ENCODE measurements at regions not wholly inside any gene's neighbourhood (a gene's known extent, or its start where the extent isn't known, plus 50 kb on each side); places are given as distances from the start of the nearest gene placed in this dataset.
"Not testable (repeated sequence)": the region's sequence is repeated elsewhere in the genome, so short reads cannot be mapped to it uniquely, and the experiment has no call there.

DNA sequence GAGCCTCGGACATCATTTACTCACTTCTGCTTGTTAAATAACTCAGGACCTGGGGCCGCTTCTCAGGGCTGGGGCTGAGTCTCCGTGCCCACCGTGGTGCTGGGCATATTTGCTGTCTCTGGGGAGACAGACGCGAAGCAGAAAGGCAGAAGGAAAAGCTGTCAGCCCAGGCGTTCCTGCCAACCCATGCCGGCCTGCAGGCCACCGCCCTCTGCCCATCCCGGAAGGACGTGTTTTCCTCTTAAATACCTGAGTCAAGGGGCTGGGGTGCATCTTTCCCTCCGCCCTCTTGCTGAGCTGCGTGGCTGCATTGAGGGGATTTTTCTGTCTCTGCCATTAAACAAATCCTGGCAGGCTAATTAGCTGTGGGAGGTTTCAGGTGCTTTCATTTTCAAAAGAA, 65.3 kb upstream of the SFSWAP start:
- not testable (repeated sequence) for H3K9me3 ChIP-seq (ENCODE audit: low read length); H3K27me3 ChIP-seq (ENCODE audit: insufficient read depth, low read length); H3K36me3 ChIP-seq (ENCODE audit: insufficient read depth, low read length); H3K4me3 ChIP-seq (ENCODE audit: low read length); H2AFZ ChIP-seq (ENCODE audit: low read depth, low read length)
- H3K4me1 ChIP-seq (ENCODE audit: insufficient read depth, low read length) = peaks cover 15% of the 10 kb centered on the region

- peaks cover 11% of the 10 kb centered on the region for H3K4me1 ChIP-seq (ENCODE audit: insufficient read depth, low read length)
- not testable (repeated sequence) for H3K9me3 ChIP-seq (ENCODE audit: low read length); H3K4me3 ChIP-seq (ENCODE audit: low read length); H3K36me3 ChIP-seq (ENCODE audit: insufficient read depth, low read length); H2AFZ ChIP-seq (ENCODE audit: low read depth, low read length); H3K27me3 ChIP-seq (ENCODE audit: insufficient read depth, low read length)
Measured at GRCh38 chr12:131646444-131646843, 64.4 kb upstream of the SFSWAP start.

DNA sequence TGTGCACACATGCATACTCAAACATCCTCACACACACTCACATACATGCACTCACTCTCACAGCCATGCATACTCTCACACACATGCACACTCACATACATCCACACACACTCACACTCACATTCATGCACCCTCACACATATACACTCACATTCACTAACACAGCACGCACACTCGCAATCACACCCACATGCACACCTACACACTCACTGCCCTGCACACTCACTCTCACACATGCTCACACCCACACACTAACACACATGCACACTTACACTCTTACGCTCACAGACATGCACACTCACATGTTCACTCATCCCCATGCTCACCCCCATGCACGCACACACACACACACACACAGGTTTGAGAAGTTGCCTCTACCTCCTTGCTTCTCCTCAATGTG, 63.2 kb upstream of the SFSWAP start:
- Histone ChIP-seq H3K4me1 (ENCODE audit: insufficient read depth, low read length) (peaks cover 11% of the 10 kb centered on the region), H3K36me3 (ENCODE audit: insufficient read depth, low read length) (no peaks in the 10 kb centered on the region), H2AFZ (ENCODE audit: low read depth, low read length) (no peak overlapping the region), H3K9me3 (ENCODE audit: low read length) (no peaks in the 10 kb centered on the region), H3K4me3 (ENCODE audit: low read length) (no peak overlapping the region), H3K27me3 (ENCODE audit: insufficient read depth, low read length) (no peaks in the 10 kb centered on the region)

DNA sequence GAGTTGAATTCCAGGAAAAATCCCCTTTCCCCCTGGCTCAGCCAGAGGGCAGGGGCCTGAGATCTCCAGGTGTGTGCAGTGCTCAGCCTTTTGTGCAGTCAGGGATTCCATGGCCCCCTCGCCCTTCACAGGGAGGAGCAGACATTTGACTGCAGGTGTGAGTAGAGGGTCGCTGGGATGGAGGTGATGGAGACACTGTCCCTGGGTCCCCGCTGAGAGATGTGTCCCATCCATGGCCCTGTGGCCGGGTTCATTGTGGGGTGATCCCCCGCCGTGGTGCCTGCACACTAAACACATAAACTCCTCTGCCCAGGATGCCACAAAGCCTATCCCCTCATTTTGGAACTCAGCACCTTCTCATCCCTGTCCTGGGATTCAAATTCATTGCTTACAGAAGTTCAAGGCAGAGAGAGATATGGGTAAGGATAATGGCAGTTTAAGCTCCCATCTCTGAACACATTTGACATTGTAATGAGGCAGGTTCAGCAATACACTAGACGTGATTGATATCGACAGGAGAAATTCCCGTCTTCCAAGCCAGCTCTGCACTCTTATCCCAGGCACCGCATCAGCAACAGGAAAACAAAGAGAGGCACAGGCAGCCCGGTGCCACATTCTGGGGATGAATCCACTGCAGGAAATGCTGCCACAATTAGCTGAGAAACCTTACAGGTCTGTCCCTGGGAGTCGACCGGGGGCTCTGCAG, 55.3 kb upstream of the SFSWAP start:
- not testable (repeated sequence) for H2AFZ ChIP-seq (ENCODE audit: low read depth, low read length); H3K27me3 ChIP-seq (ENCODE audit: insufficient read depth, low read length); H3K36me3 ChIP-seq (ENCODE audit: insufficient read depth, low read length); H3K9me3 ChIP-seq (ENCODE audit: low read length); H3K4me1 ChIP-seq (ENCODE audit: insufficient read depth, low read length); H3K4me3 ChIP-seq (ENCODE audit: low read length)

GRCh38 chr12:131656796-131657195, 54.1 kb upstream of the SFSWAP start:
- not testable (repeated sequence) for H3K4me1 ChIP-seq (ENCODE audit: insufficient read depth, low read length); H3K36me3 ChIP-seq (ENCODE audit: insufficient read depth, low read length); H2AFZ ChIP-seq (ENCODE audit: low read depth, low read length); H3K4me3 ChIP-seq (ENCODE audit: low read length); H3K27me3 ChIP-seq (ENCODE audit: insufficient read depth, low read length); H3K9me3 ChIP-seq (ENCODE audit: low read length)

DNA sequence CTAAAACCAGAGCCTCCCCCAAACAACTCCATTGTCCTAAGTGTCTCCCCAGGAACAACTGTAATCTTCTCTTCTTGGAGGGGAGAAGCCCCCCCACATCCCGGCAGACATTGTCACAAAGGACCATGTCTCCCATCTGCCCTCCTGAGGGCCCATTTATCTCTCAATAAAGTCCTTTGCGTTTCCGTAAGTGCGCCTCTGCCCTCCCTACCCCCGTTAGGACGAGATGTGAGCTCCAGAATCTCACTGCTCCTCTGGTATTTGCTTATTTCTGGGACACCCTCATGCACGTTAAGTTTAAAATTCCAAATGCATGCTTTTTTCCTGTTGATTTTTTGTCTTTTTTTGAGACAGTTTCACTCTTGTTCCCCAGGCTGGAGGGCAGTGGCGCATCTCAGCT, 52.3 kb upstream of the SFSWAP start:
- H3K4me1 ChIP-seq (ENCODE audit: insufficient read depth, low read length); H3K9me3 ChIP-seq (ENCODE audit: low read length); H3K36me3 ChIP-seq (ENCODE audit: insufficient read depth, low read length); H3K4me3 ChIP-seq (ENCODE audit: low read length); H2AFZ ChIP-seq (ENCODE audit: low read depth, low read length); H3K27me3 ChIP-seq (ENCODE audit: insufficient read depth, low read length): not testable (repeated sequence)

DNA sequence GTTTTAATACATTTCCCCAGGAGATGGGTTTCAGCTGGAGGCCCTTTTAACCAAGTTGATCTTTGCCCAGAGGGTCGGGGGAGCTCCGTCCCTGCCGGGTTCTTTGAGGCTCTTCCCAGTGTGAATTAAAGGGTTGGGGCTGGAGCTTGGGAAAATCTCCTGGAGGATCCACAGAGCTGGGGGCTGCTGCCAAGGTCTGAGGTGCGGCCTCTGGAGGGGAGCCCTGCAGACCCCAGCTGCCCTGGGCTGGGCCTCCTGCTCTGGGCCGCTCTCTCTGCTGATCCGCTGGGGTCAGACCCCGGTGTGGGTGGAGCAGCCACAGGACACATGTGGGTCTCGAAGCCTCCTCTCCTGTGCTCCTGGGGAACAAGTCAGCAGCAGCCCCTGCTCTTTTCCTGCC, 51.4 kb upstream of the SFSWAP start:
- not testable (repeated sequence) for H2AFZ ChIP-seq (ENCODE audit: low read depth, low read length); H3K36me3 ChIP-seq (ENCODE audit: insufficient read depth, low read length); H3K27me3 ChIP-seq (ENCODE audit: insufficient read depth, low read length); H3K9me3 ChIP-seq (ENCODE audit: low read length); H3K4me3 ChIP-seq (ENCODE audit: low read length); H3K4me1 ChIP-seq (ENCODE audit: insufficient read depth, low read length)

GRCh38 chr12:131659976-131660375, 50.9 kb upstream of the SFSWAP start:
- not testable (repeated sequence) for H3K4me1 ChIP-seq (ENCODE audit: insufficient read depth, low read length); H3K36me3 ChIP-seq (ENCODE audit: insufficient read depth, low read length); H3K9me3 ChIP-seq (ENCODE audit: low read length); H2AFZ ChIP-seq (ENCODE audit: low read depth, low read length); H3K27me3 ChIP-seq (ENCODE audit: insufficient read depth, low read length); H3K4me3 ChIP-seq (ENCODE audit: low read length)

- not testable (repeated sequence) for H3K36me3 ChIP-seq (ENCODE audit: insufficient read depth, low read length); H3K27me3 ChIP-seq (ENCODE audit: insufficient read depth, low read length); H3K9me3 ChIP-seq (ENCODE audit: low read length); H3K4me3 ChIP-seq (ENCODE audit: low read length); H2AFZ ChIP-seq (ENCODE audit: low read depth, low read length); H3K4me1 ChIP-seq (ENCODE audit: insufficient read depth, low read length)
Measured at GRCh38 chr12:131660401-131660800, 50.5 kb upstream of the SFSWAP start.

All from neuron (in vitro differentiated cells).